ENCODE measurements at regions not wholly inside any gene's neighbourhood (a gene's known extent, or its start where the extent isn't known, plus 50 kb on each side); places are given as distances from the start of the nearest gene placed in this dataset.

DNA sequence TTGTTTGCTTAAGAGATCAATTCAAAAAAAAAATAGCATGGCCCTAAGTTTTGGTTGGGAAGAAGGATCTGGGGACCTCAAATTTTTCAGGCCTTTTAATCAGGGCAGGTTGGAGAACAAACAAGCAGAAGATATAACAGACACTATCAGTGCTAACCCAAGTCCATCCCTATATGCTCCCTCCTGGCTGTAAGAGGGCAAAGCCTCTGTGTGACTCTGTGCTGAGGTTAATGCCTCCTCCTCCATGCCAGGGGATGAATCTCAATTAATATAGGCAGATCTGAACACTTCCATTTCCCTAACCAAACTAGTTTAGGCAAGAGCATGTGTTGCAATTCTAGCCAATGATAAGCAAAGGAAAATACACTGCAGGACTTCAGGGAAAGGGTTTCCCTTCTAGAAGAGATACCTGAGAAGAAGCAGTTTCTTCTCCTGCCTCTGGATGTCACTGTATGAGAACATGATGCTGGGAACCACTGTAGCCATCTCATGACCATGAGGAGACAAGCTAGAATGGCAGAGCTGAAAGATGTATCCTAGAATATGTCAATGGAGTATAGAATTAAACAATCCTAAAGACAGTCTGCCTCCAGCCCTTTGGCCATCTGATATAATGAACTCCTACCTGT, 76.0 kb downstream of the CHD9NB start:
- Mint-ChIP-seq H3K27me3 (ENCODE audit: low read depth) (peaks cover 20% of the 10 kb centered on the region), H3K9me3 (no peaks in the 10 kb centered on the region), H3K27ac (no peak overlapping the region), H3K4me1 (ENCODE audit: low read depth) (no peaks in the 10 kb centered on the region), H3K4me3 (no peak overlapping the region), H3K36me3 (ENCODE audit: insufficient read depth in 2 of 2) (no peaks in the 10 kb centered on the region)
- no peak for ATAC-seq (replicated peaks in 1 of 2)
- DNase-seq, result no peak

- Mint-ChIP-seq H3K36me3 (ENCODE audit: insufficient read depth in 2 of 2) (no peaks in the 10 kb centered on the region), H3K9me3 (peaks cover 0 to 3% of the 10 kb centered on the region in 2 donors), H3K4me3 (no peak overlapping the region), H3K27ac (no peak overlapping the region), H3K4me1 (ENCODE audit: low read depth) (no peaks in the 10 kb centered on the region), H3K27me3 (ENCODE audit: low read depth) (peaks cover 6% of the 10 kb centered on the region)
- ATAC-seq (replicated peaks in 1 of 2) (no peak), DNase-seq (no peak)
Measured at GRCh38 chr16:52967744-52968143, 85.0 kb downstream of the CHD9NB start.

DNA sequence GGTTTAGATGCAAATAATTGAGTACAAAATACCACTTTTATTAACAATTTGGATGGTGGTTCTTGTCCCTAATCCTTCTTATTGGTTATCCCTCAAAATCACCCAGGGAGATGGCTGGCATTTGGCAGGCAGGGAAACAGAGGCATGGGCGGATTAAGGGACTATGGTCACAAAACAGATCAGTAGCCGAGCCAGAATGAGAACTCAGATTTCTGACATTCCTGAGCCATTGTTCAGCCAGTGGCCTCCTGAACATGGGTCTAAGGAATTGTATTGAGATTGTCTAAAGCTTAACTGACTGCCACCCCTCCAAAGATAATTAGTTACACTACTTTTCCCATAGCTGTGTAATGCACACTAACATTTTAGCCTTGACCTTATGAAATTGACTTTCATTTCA, 88.4 kb downstream of the CHD9NB start:
- H3K36me3 Mint-ChIP-seq (ENCODE audit: insufficient read depth in 2 of 2), result no peaks in the 10 kb centered on the region
- no peak for ATAC-seq (replicated peaks in 1 of 2)
- no peak overlapping the region for H3K4me3 Mint-ChIP-seq

DNA sequence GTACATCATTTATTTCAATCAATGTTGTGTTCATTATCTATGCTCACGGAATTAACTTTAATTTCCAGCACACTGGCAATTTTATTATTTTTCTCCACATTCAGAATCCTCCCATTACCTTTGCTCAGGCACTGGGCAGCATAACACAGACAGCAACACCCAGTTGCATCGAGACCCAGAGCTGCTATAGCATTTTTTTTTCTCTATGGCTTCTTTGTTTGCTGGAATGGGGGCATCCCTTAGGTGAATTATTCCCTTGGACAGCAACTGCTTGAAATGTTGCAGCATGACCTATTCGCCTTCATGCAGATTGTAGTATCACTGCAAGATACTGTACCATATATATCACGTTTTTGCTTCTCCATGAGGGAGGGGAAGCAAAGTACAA, 88.8 kb downstream of the CHD9NB start:
- Mint-ChIP-seq H3K4me1 (ENCODE audit: low read depth) (no peaks in the 10 kb centered on the region), H3K36me3 (ENCODE audit: insufficient read depth in 2 of 2) (no peaks in the 10 kb centered on the region), H3K4me3 (no peak overlapping the region), H3K9me3 (no peaks in the 10 kb centered on the region), H3K27ac (no peak overlapping the region), H3K27me3 (ENCODE audit: low read depth) (no peaks in the 10 kb centered on the region)
- DNase-seq (no peak), ATAC-seq (replicated peaks in 1 of 2) (no peak)

More for the DNA sequence above, 88.4 kb downstream of the CHD9NB start:
- Mint-ChIP-seq H3K4me1 (ENCODE audit: low read depth) (no peaks in the 10 kb centered on the region), H3K27ac (no peak overlapping the region), H3K9me3 (no peaks in the 10 kb centered on the region), H3K27me3 (ENCODE audit: low read depth) (no peaks in the 10 kb centered on the region)
- DNase-seq, result no peak

GRCh38 chr16:52963212-52963854, 89.4 kb downstream of the CHD9NB start:
- Mint-ChIP-seq H3K9me3 (no peaks in the 10 kb centered on the region), H3K27ac (no peak overlapping the region), H3K27me3 (ENCODE audit: low read depth) (no peaks in the 10 kb centered on the region), H3K36me3 (ENCODE audit: insufficient read depth in 2 of 2) (no peaks in the 10 kb centered on the region), H3K4me1 (ENCODE audit: low read depth) (no peaks in the 10 kb centered on the region), H3K4me3 (no peak overlapping the region)
- DNase-seq (no peak), ATAC-seq (replicated peaks in 1 of 2) (no peak)

- Mint-ChIP-seq H3K36me3 (ENCODE audit: insufficient read depth in 2 of 2) (no peaks in the 10 kb centered on the region), H3K4me3 (no peak overlapping the region), H3K27me3 (ENCODE audit: low read depth) (no peaks in the 10 kb centered on the region), H3K4me1 (ENCODE audit: low read depth) (no peaks in the 10 kb centered on the region), H3K9me3 (no peaks in the 10 kb centered on the region), H3K27ac (no peak overlapping the region)
- DNase-seq (no peak), ATAC-seq (replicated peaks in 1 of 2) (no peak)
Measured at GRCh38 chr16:52958951-52959350, 93.7 kb downstream of the CHD9NB start.

- no peak overlapping the region for H3K27ac Mint-ChIP-seq
Measured at GRCh38 chr16:52957199-52957598, 95.5 kb downstream of the CHD9NB start.

DNA sequence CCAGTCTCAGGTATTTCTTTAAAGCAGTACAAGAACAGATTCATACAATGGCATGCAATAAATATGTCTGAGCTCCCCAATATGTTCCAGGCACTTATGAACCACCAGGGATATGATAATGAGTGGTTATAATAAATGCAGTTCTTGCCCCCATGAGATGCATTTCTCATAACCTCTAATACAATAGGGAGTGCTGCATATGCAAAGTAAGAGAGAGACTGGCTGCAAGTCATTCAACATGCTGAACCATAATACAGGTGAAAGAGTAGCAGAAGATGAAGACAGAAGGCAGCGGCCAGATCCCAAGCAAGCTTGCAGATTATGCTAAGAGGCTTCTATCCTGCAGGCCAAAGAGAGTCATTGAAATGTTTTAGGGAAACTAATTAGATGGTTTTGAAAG, 96.7 kb downstream of the CHD9NB start:
- no peak overlapping the region for H3K27ac Mint-ChIP-seq
- no peaks in the 10 kb centered on the region for H3K36me3 Mint-ChIP-seq (ENCODE audit: insufficient read depth in 2 of 2)
- ATAC-seq (replicated peaks in 1 of 2), result no peak
- H3K27me3 Mint-ChIP-seq (ENCODE audit: low read depth), result no peaks in the 10 kb centered on the region
- DNase-seq, result no peak
- H3K4me3 Mint-ChIP-seq, result no peak overlapping the region
- H3K9me3 Mint-ChIP-seq, result no peaks in the 10 kb centered on the region
- no peaks in the 10 kb centered on the region for H3K4me1 Mint-ChIP-seq (ENCODE audit: low read depth)

More at GRCh38 chr16:52957199-52957598, 95.5 kb downstream of the CHD9NB start:
- H3K4me1 Mint-ChIP-seq (ENCODE audit: low read depth), result no peaks in the 10 kb centered on the region
- DNase-seq (no peak), ATAC-seq (replicated peaks in 1 of 2) (no peak)
- H3K9me3 Mint-ChIP-seq, result no peaks in the 10 kb centered on the region
- H3K27me3 Mint-ChIP-seq (ENCODE audit: low read depth), result no peaks in the 10 kb centered on the region
- no peak overlapping the region for H3K4me3 Mint-ChIP-seq
- no peaks in the 10 kb centered on the region for H3K36me3 Mint-ChIP-seq (ENCODE audit: insufficient read depth in 2 of 2)

DNA sequence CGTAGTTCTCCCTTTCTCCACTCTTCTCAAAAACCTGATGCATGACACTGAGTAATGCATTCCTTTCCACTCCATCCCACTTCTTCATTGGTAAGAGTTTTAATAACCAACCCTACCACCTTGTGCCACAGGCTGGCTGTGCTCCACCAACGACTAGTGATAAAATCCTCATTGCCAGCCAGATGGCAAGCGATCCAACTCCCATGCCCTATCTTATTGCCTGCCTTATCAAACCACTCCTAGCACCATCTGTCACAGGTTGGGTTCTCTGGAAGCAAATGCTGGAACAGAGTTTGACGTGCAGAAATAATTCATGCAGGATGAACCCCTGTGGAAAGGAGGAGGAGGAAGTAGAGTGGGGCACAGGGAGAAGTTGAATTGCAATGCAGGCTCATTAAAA, 99.5 kb downstream of the CHD9NB start:
- H3K36me3 Mint-ChIP-seq (ENCODE audit: insufficient read depth in 2 of 2), result no peaks in the 10 kb centered on the region
- H3K4me3 Mint-ChIP-seq, result no peak overlapping the region
- no peaks in the 10 kb centered on the region for H3K27me3 Mint-ChIP-seq (ENCODE audit: low read depth)
- no peak overlapping the region for H3K27ac Mint-ChIP-seq
- ATAC-seq (replicated peaks in 1 of 2) (no peak), DNase-seq (no peak)
- no peaks in the 10 kb centered on the region for H3K4me1 Mint-ChIP-seq (ENCODE audit: low read depth)
- H3K9me3 Mint-ChIP-seq, result no peaks in the 10 kb centered on the region

- Mint-ChIP-seq H3K27me3 (ENCODE audit: low read depth) (no peaks in the 10 kb centered on the region), H3K4me3 (no peak overlapping the region), H3K36me3 (ENCODE audit: insufficient read depth in 2 of 2) (no peaks in the 10 kb centered on the region), H3K9me3 (no peaks in the 10 kb centered on the region), H3K27ac (no peak overlapping the region), H3K4me1 (ENCODE audit: low read depth) (no peaks in the 10 kb centered on the region)
- ATAC-seq (replicated peaks in 1 of 2), result no peak
- DNase-seq, result no peak
Measured at GRCh38 chr16:52948946-52949345, 103.8 kb downstream of the CHD9NB start.

DNA sequence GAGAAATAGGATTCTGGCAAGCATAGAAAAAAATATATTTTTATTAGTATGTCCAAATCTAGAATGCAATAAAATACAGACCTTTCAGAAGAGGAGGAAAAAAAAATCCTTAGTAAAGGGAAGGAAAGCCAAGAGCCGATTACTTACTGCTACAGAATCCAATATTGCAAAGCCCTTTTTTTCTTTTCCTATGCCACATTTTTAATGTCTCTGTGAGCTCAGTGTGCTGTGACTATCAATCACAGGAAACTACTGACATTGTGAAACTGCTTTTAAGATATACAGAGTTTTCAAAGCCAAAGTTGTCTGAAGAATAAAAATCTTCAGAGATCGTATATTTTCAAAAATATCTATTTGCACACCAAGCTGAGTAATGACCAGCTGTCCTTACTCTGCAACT, 120.4 kb downstream of the CHD9NB start:
- H3K4me3 Mint-ChIP-seq, result no peak overlapping the region
- no peak overlapping the region for H3K27ac Mint-ChIP-seq
- no peaks in the 10 kb centered on the region for H3K4me1 Mint-ChIP-seq (ENCODE audit: low read depth)
- peaks cover 0 to 3% of the 10 kb centered on the region in 2 donors for H3K9me3 Mint-ChIP-seq
- ATAC-seq (replicated peaks in 1 of 2) (no peak), DNase-seq (no peak)
- H3K36me3 Mint-ChIP-seq (ENCODE audit: insufficient read depth in 2 of 2), result no peaks in the 10 kb centered on the region
- H3K27me3 Mint-ChIP-seq (ENCODE audit: low read depth), result no peaks in the 10 kb centered on the region

- Mint-ChIP-seq H3K4me3 (no peak overlapping the region), H3K27ac (no peak overlapping the region), H3K27me3 (ENCODE audit: low read depth) (no peaks in the 10 kb centered on the region), H3K9me3 (peaks cover 0 to 3% of the 10 kb centered on the region in 2 donors), H3K36me3 (ENCODE audit: insufficient read depth in 2 of 2) (no peaks in the 10 kb centered on the region), H3K4me1 (ENCODE audit: low read depth) (peaks cover 5% of the 10 kb centered on the region)
- ATAC-seq (replicated peaks in 1 of 2) (no peak), DNase-seq (no peak)
Measured at GRCh38 chr16:52929478-52930400, 123.0 kb downstream of the CHD9NB start.

DNA sequence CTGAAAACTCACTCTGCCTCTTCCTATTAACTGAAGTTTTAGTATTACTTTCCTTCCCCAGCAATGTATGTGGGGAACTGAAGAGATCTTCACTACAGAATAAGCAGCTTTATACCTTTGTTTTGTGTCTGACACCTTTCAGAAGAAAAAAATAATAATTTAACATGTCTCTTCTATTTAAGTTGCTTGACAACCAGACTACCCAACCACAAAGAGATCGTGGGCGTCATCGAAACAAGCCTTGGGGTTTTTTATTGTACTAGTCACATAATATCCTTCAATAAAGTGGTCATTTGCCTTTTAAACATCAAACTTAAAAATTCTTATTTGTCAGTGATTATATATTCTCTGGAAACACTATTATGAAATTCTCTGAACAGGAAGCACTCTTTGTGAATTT, 123.7 kb downstream of the CHD9NB start:
- no peaks in the 10 kb centered on the region for H3K27me3 Mint-ChIP-seq (ENCODE audit: low read depth)
- H3K36me3 Mint-ChIP-seq (ENCODE audit: insufficient read depth in 2 of 2), result no peaks in the 10 kb centered on the region
- peaks cover 0 to 3% of the 10 kb centered on the region in 2 donors for H3K9me3 Mint-ChIP-seq
- DNase-seq (no peak), ATAC-seq (replicated peaks in 1 of 2) (no peak)
- H3K4me1 Mint-ChIP-seq (ENCODE audit: low read depth), result peaks cover 5% of the 10 kb centered on the region
- H3K27ac Mint-ChIP-seq, result no peak overlapping the region
- H3K4me3 Mint-ChIP-seq, result no peak overlapping the region

Measured in activated T-cell treated with anti-CD3 and anti-CD28 coated beads, Interleukin-2, amount 50 U/mL, for 72 hours (primary cell).